Stimulated activated CD4-positive, alpha-beta T cell treated with anti-CD3 and anti-CD28 coated beads, Interleukin-15, amount 100 ng/mL, for 1 hour (primary cell): ENCODE measurements at regions not wholly inside any gene's neighbourhood (a gene's known extent, or its start where the extent isn't known, plus 50 kb on each side); places are given as distances from the start of the nearest gene placed in this dataset.

ENCODE experiments used
- DNase-seq, 2 donors: peaks; one replicate each; pipeline ENCODE4 v3.0.0-alpha.2; 2020; ENCODE audit warnings: low read depth in 1 of 2, low spot score in 1 of 2

- DNase-seq: no peak
These were observed 111.2 kb upstream of the FGF3 start for GRCh38 chr11:69930081-69931059.

DNA sequence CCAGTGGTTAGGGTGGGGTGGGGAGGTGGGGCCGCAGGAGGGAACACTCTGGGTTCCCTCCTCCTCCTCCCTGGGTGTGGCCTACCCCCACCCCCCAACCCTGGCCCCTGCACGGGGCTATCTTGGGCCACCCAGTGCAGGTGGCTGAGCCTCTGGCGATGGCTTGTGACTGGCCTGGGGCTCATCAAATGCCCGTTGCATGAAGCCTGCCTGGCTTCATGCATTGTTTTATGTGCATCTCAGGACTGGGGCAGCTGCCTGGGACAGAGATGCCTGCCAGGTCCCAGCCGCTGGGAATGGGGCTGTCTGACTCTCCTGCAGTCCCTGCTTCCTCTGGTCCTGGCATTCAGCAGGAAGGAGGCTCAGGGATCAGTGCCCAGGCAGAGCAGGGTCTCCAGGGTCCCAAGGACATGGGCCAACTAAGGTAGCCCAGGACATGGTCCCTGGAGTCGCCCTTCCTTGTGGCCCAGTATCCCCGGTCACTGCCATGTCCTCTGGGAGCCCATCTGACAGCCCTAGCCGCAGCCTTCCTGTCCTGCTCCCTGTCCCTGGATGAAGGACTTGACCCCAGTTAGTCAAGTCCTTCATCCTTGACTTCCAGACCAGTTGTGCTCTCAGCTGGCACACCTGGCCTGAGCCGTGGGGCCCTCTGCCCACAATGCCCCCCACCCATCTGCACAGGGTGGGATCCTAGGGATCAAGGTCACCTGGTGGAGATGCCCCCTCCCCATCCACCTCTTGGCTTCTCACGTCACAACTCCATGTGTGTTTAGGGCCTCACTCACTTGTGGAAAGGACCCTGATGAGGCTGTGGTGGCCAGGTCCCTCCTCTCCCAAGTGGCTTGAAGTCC, 112.1 kb upstream of the FGF3 start:
- DNase-seq: no peak

DNA sequence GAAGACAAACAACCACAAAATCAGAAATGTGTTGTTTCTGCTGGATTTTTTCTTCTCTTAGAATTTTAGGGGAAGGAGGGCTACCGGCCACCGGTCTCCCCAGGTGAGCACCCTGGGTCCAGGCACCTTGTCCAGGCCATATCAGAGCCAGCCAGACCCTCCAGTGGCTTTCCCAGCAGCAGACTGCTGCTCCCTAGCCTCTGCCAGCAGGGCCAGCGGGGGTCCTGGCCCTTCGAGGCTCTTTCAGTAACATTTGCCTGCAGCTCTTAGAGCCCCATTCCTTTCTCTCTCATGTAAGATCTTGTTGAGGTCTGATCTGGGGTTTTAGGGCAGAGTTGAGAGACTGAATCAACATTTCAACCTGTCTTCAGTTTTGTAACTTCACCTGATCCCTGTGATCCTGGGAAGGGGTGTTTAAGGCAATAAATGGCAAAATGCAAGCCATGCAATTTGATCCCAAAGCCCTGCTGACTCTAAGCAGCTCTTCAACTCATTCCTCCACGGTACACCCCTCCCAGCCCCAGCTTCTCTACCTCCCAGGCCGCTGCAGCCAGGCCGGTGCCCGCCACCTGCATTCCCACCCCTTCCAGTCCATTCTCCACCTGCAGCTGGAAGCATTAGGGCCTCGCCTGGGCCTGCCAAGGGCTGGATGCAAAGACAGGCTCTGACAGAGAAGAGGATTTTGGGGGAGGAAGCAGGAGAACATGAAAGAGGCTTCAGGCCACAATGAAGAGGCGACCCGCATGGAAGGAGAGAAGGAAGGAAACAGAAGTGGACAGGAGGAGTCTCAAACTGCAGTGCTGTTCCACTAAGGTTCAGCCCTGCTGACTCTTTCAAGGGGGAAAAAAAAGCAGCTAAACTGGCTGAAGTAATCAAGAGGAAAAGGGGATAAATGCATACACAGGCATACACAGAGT, 113.0 kb upstream of the FGF3 start:
- no peak for DNase-seq

DNA sequence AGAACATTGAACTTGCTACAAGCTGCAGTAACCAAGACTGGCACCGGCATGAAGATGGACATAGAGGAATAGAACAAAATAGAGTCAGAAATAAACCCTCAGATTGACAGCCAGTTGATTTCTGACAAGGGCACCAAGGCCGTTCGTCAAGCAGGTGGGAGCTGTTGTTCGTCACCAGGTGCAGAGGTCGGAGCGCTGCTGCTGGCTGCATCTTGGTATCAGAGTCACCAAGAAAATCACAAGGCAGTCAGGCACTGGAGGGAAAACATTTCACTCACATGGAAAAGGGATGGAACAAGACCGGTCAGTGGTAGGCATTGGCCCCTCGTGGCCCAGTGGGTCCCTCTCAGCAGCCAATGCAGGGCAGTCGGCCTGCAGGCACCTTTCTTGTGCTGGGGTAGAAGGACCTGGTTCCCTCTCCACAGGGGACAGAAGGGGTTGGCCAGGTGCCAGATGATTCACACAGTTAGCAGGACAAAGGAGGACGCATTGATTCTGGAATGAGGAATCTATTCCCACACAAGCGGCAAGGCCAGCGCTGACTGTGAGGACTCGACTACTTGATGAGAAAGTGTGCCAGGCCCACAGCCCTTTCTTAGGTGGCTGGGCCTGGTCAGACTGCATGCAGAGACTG, 115.8 kb upstream of the FGF3 start:
- DNase-seq: no peak

GRCh38 chr11:69935941-69936505, 116.8 kb upstream of the FGF3 start:
- no peak for DNase-seq

GRCh38 chr11:69936771-69937170, 117.6 kb upstream of the FGF3 start:
- DNase-seq: no peak

- no peak for DNase-seq
These were observed 119.0 kb upstream of the FGF3 start for GRCh38 chr11:69938206-69938605.

DNA sequence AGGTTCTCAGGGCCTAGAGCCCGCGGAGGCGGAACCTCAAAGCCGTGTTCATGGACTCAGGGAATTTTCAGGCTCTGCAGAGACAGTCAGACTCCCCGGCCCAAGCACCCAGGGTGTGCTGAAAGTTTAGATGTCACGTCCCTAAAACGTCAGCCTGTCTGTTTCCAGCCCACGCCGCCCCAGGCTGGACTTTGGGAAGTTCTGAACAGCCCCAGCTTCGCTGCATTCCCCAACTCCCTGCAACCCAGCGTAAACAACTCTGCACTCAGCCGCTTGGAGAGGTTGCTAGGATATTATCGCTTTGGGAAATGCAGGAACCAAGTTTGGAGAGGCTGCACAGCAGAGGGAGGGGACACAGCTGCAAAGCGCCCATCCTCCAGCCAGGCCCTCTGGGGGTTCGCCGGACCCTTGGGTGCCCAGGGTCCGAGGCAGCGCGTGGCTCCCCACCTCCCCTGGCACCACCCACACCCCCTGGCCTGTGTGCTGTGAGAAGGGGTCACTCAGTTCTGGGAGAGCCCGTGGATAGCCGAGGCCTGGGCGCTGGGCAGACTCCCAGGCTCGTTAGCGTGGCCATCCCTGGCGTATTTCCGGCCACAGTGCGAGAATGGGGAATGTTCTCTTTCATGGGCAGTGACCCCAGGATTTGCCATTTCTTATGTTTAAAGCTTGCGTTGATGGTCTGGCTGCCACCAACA, 120.5 kb upstream of the FGF3 start:
- no peak for DNase-seq

DNA sequence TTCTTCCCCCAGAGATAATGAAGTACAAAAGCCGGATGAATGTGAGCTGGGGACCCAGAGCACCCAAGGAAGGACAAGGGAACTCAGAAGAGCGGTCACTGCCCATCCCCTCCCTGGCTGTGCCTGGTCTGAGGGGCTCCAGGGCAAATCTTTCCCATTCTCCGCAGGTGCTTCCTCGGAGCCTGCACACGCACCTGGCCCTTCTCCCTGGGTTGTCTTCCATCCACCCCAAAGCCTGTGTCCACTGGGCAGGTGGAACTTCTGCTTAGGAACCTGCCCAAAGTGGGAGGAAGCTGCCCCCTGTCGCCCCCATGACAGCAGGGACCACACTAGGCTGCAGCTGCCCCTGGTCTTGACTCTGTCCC, 121.0 kb upstream of the FGF3 start:
- DNase-seq: no peak

DNA sequence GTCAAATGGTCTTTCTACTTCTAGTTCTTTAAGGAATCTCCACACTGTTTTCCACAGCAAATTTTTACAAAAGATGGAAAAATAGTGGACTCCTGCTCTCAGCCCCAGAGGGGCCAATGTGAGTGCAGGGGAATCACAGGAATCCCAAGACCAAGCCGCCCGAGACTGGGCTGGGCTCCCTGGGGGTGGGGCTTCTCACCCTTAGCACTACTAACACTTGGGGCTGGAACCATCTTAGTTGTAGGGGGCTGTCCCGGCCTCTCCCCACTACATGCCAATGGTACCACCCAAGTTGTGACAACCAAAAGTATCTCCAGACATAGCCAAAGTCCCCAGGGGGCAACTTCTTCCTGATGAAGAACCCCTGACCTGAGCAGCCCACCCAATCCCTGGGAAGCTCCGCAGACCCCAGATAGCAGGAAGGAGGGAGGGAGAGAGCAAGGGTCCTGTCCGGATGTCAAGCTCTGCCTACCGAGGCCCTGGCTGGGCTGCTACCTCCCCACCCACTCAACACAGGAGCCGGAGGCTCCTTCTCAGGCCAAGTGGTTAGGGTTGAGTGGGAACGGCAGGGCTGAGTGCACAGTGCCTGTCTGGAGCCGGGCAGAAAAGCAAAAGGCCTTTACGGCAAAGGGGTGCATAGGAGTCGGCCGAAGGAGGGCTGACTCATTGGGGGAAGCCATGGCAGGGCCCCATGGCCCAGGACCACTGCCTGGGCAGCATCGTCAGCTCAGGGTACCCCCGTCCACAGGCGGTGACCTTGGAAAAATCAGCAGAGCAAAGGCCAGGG, 122.5 kb upstream of the FGF3 start:
- no peak for DNase-seq

GRCh38 chr11:69942333-69942820, 123.2 kb upstream of the FGF3 start:
- no peak for DNase-seq

- DNase-seq: no peak
These were observed 123.8 kb upstream of the FGF3 start for GRCh38 chr11:69943066-69943465.

GRCh38 chr11:69943506-69943905, 124.3 kb upstream of the FGF3 start:
- no peak for DNase-seq

DNA sequence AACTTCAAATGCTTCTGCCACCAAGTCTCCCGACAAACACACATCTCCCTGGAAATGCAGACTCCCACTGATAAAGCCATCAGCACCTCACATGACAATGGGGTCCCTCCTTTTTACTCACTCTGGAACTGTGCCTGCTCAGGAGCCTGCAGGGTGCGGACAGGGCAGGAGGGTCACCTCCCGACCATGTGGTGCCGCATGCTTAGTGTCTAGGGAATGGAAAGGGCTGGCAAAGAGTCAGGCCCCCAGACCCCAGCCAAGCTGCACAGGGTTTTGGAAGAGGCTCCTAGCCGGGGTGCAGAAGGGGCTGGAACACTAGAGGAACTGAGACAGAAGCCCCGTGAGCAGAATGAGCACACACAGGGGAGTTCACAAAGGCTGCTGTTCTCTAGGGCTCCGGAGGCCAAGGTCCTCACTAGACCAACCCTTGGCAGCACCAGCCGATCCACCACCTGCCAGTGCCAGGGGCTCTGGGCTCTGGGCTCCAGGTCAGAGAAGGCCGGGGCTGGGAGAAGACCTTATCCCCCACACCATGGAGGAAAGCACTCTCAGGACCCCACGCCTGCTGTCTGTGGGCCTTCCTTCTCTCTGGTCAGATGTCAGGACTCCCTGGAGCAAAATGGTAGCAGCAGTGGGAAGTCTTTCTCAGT, 125.1 kb upstream of the FGF3 start:
- DNase-seq: no peak

DNA sequence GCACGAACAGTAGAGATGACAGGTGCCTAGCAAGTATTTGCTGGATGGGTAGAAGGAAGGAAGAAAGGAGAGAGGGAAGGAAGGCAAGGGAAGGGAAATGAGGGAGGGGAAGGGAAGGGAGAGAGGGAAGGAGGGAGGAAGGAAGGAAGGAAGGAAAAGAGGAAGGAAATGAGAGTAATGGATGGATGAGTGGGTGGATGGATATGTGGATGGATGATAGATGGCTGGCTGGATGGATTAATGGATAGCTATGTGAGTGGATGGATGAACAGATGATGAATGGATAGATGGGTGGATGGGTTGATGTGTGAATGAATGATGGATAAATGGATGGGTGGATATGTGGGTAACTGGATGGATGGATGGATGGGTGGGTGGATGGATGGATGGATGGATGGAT, 125.9 kb upstream of the FGF3 start:
- DNase-seq: no peak

GRCh38 chr11:69947059-69947792, 128.0 kb upstream of the FGF3 start:
- no peak for DNase-seq

GRCh38 chr11:69947793-69948255, 128.6 kb upstream of the FGF3 start:
- DNase-seq: no peak
